BLaER1 (cell line): ENCODE measurements at regions not wholly inside any gene's neighbourhood (a gene's known extent, or its start where the extent isn't known, plus 50 kb on each side); places are given as distances from the start of the nearest gene placed in this dataset.

Experiments used
- H3K27ac ChIP-seq: shearing (Covaris generic); formaldehyde crosslinking; 2 replicates; pipeline ENCODE4 v1.8.1; 2022
- H3K27me3 ChIP-seq: shearing (Covaris generic); formaldehyde crosslinking; 2 replicates; pipeline ENCODE4 v1.8.1; 2022
- H3K36me3 ChIP-seq: shearing (Covaris generic); formaldehyde crosslinking; 2 replicates; pipeline ENCODE4 v1.8.1; 2022
- H3K4me1 ChIP-seq: shearing (Covaris generic); formaldehyde crosslinking; 2 replicates; pipeline ENCODE4 v1.8.1; 2022
- H3K4me2 ChIP-seq: shearing (Covaris generic); formaldehyde crosslinking; 2 replicates; pipeline ENCODE4 v1.8.1; 2022
- H3K4me3 ChIP-seq: shearing (Covaris generic); formaldehyde crosslinking; 2 replicates; pipeline ENCODE4 v1.8.1; 2022
- H3K9ac ChIP-seq: shearing (Covaris generic); formaldehyde crosslinking; 2 replicates; pipeline ENCODE4 v1.8.1; 2022
- H3K9me3 ChIP-seq: shearing (Covaris generic); formaldehyde crosslinking; 2 replicates; pipeline ENCODE4 v1.8.1; 2022
- H4K20me1 ChIP-seq: shearing (Covaris generic); formaldehyde crosslinking; 2 replicates; pipeline ENCODE4 v1.8.1; 2022
- Cebpa-rat ChIP-seq: shearing (Covaris generic); IDR thresholded peaks from 2 replicates; pipeline ENCODE4 v1.8.1; 2022

DNA sequence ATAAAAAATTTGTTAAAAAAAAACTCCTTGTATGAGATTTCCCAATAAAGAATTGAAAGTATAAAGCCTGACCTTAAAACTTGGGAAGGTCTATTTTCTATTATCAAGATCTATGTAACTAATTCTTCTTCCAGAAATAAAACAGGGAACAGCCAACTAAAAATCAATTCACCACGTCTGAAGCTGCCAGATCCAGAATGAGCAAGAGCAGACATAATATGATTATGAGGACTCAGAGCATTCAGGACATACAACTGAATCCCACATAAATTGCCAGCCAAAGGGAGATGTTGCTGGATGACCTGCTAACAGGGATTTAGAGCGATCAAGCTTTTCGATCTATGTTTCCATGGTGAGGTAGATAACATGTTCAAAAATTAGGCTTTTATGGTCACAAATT is 1151.3 kb upstream of the CADM2 start:
- Histone ChIP-seq H3K4me2 (no peak overlapping the region), H4K20me1 (no peaks in the 10 kb centered on the region), H3K9ac (no peak overlapping the region), H3K27me3 (no peaks in the 10 kb centered on the region), H3K27ac (no peak overlapping the region), H3K36me3 (no peaks in the 10 kb centered on the region), H3K4me3 (no peak overlapping the region), H3K4me1 (no peaks in the 10 kb centered on the region), H3K9me3 (no peaks in the 10 kb centered on the region)
- no peak for TF ChIP-seq Cebpa-rat

DNA sequence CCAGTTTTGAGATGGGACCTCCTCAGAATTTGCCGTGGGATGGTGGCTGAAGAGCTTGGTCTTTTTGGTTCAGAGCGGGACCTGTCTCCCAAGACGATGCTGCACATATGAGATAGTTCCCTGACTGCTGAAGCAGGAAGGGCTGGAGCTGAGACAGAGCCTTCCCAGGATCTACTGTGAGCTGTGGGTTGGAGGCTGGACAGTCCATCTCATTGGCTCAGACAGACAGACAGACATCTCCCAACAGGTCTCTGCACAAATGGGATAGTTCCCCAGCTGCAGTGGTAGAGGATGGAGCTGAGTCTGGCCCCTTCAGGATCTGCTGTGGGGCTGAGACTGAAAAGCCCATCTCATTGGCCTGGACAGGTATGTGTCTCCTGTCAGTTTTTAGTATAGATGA is 1145.6 kb upstream of the CADM2 start:
- Histone ChIP-seq H3K9ac (no peak overlapping the region), H3K4me2 (no peak overlapping the region), H4K20me1 (no peaks in the 10 kb centered on the region), H3K27ac (no peak overlapping the region), H3K9me3 (no peaks in the 10 kb centered on the region), H3K4me1 (no peaks in the 10 kb centered on the region), H3K27me3 (no peaks in the 10 kb centered on the region), H3K4me3 (no peak overlapping the region), H3K36me3 (no peaks in the 10 kb centered on the region)
- TF ChIP-seq Cebpa-rat: no peak

DNA sequence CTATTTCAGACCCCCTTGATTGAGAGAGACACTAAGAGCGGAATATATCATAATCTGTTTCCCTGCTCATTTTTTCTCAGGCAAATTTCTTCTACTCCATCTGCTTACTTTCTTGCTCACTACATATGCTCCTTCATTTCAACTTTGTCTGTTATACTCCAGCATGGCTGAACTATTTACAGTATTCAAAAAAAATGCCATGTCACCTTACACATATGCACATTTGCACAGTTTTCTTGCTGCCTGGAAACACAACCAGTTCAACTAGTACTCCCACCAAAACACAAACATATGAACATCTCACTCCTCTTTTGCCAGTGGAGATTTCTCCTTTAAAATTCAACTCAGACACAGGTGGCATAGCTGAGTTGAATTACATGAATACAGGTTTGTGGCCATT is 1142.1 kb upstream of the CADM2 start:
- Histone ChIP-seq H3K36me3 (no peaks in the 10 kb centered on the region), H3K27me3 (no peaks in the 10 kb centered on the region), H3K9me3 (no peaks in the 10 kb centered on the region), H3K4me3 (no peak overlapping the region), H3K9ac (no peak overlapping the region), H3K4me1 (no peaks in the 10 kb centered on the region), H4K20me1 (no peaks in the 10 kb centered on the region), H3K4me2 (no peak overlapping the region), H3K27ac (no peak overlapping the region)
- TF ChIP-seq Cebpa-rat: no peak

DNA sequence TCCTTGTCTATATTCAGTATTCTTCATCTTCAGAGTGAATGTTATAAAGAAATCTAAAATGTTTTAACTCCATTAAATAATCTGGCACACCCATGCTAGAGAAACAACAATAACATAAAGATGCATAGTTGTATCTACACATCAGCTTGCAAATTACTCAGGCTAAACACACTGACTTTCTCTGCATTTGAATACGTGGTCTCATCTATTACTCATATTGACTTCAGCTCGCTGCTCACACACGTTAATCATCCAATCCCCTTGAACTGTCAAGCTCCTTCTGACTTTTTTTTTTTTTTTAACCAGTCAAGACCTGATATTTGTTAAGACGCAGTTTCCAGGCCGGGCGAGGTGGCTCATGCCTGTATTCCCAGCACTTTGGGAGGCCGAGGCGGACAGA is 1137.3 kb upstream of the CADM2 start:
- no peak for TF ChIP-seq Cebpa-rat
- Histone ChIP-seq H3K27me3 (no peaks in the 10 kb centered on the region), H3K27ac (no peak overlapping the region)

DNA sequence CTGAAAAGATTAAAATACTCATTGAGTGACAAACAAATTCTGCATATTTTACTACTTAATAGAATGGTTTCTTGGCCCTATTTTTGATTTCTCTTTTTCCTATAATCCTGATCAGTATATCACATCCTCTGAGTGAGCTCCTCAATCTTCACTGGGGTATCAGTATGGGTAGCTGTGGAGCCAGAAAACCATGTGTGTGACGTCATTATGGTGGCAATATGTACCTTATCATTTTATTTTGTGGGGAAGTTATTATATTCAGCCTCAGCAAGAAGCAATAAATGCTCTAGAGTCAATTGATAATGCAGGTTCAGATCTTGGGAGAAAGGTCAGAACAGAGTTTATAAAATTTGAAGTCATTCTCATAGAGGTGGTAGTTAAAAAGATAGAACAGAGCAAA is 1135.7 kb upstream of the CADM2 start:
- Histone ChIP-seq H3K4me2 (no peak overlapping the region), H3K27ac (no peak overlapping the region), H3K36me3 (no peaks in the 10 kb centered on the region), H3K4me1 (no peaks in the 10 kb centered on the region), H3K9me3 (no peaks in the 10 kb centered on the region), H3K9ac (no peak overlapping the region), H3K27me3 (no peaks in the 10 kb centered on the region), H3K4me3 (no peak overlapping the region), H4K20me1 (no peaks in the 10 kb centered on the region)
- no peak for TF ChIP-seq Cebpa-rat

More for the DNA sequence above, 1137.3 kb upstream of the CADM2 start:
- no peaks in the 10 kb centered on the region for H4K20me1 ChIP-seq
- H3K9ac ChIP-seq: no peak overlapping the region
- no peak overlapping the region for H3K4me2 ChIP-seq
- H3K9me3 ChIP-seq: no peaks in the 10 kb centered on the region
- no peaks in the 10 kb centered on the region for H3K36me3 ChIP-seq
- H3K4me1 ChIP-seq: no peaks in the 10 kb centered on the region
- no peak overlapping the region for H3K4me3 ChIP-seq

DNA sequence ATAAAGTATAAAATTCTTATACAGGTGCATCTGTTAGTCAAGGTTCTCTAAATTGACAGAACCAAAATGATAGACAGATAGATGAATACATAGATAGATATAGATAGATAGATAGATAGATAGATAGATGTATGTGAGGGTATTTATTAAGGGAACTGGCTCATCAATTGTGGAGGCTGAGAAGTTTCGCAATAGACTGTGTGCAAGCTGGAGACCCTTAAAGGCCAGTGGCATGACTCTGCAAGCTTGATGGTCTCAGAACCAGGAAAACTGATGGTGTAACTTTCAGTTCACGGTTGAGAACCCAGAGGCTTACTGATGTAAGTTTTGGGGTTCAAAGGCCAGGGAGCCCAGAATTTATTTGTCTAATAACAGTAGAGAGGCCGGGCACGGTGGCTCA is 1123.7 kb upstream of the CADM2 start:
- H3K27me3 ChIP-seq: no peaks in the 10 kb centered on the region
- no peaks in the 10 kb centered on the region for H3K4me1 ChIP-seq
- peak; percentile 68; the same call in 1 of the 2 replicates for TF ChIP-seq Cebpa-rat
- no peak overlapping the region for H3K27ac ChIP-seq
- 0 out of 2 replicates have a peak, but pooled peaks cover 6% of the 10 kb centered on the region for H3K9me3 ChIP-seq
- no peak overlapping the region for H3K4me2 ChIP-seq
- H3K36me3 ChIP-seq: no peaks in the 10 kb centered on the region
- H4K20me1 ChIP-seq: no peaks in the 10 kb centered on the region
- H3K4me3 ChIP-seq: no peak overlapping the region
- H3K9ac ChIP-seq: no peak overlapping the region

DNA sequence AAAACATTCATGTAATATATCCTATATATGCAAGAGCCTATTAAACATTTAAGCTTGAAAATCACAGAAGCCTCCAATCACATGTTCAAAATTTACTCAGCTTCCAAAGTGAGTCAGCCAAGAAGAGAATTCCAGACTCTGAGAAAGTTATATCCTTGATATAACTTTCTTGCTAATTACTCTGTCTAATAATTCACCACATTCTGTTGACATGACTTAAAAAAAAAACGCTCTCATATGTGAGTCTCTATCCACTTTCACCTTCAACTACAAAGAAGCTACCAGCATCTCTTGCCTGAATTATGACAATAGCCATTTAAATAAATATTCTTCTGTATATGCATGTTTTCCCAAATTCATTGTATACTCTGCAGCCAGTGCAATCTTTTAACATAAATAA is 1116.3 kb upstream of the CADM2 start:
- Histone ChIP-seq H3K4me3 (no peak overlapping the region), H4K20me1 (no peaks in the 10 kb centered on the region), H3K27ac (no peak overlapping the region), H3K4me2 (no peak overlapping the region), H3K9ac (no peak overlapping the region), H3K9me3 (0 out of 2 replicates have a peak, but pooled peaks cover 6% of the 10 kb centered on the region), H3K4me1 (no peaks in the 10 kb centered on the region), H3K36me3 (no peaks in the 10 kb centered on the region), H3K27me3 (no peaks in the 10 kb centered on the region)
- no peak for TF ChIP-seq Cebpa-rat

DNA sequence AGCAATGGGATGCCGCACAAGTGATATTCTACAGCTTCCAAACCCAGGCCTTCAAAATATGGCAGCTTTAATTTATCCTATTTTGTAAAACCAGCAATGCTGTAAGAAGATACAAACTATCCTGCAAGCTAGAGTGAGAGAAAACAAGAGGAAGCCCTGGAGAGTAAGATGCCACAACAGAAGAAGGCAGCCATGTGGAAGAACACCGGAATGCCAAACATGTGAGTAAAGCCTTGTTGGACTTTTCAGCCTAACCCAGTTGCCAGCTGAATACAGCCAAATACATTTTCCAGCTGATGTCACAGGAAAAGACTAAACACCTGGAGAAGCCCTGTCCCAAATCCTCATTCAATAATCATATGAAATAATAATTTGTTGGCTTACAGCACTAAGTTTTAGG is 1115.1 kb upstream of the CADM2 start:
- Histone ChIP-seq H3K4me1 (no peaks in the 10 kb centered on the region), H3K4me2 (no peak overlapping the region), H3K27ac (no peak overlapping the region), H3K27me3 (no peaks in the 10 kb centered on the region), H3K9me3 (no peaks in the 10 kb centered on the region), H3K36me3 (no peaks in the 10 kb centered on the region), H3K4me3 (no peak overlapping the region), H4K20me1 (no peaks in the 10 kb centered on the region), H3K9ac (no peak overlapping the region)
- no peak for TF ChIP-seq Cebpa-rat

DNA sequence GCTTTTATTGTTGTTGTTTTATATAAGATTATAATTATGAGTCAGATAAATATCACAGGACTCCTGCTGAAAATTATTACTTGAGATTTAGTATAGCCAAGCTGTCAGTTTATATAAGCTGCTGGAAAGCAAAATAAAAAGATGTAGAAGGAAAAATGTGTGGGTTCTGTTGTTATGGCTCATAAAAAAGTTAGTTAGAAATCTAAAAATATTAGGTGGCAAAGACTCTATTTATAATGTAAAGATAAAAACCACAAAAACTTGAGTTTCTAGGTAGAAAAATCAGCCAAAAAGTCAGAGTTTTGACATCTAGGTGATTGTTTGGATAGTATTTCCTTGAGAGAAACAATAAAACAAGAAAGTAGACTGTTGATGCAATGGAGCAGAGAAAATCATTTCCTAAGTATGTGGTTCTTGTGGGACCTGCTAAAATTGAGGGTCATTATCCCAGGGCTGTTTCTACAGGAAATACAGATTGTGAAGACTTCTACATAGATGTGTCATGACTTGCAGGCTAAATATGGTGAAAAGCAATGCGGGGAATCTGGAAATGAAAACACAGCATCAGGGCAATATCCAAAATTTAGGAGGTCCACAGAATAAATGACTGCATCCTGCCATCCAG is 1109.6 kb upstream of the CADM2 start:
- TF ChIP-seq Cebpa-rat: no peak
- no peaks in the 10 kb centered on the region for H3K9me3 ChIP-seq
- H4K20me1 ChIP-seq: no peaks in the 10 kb centered on the region
- H3K9ac ChIP-seq: no peak overlapping the region
- peaks cover 9% of the 10 kb centered on the region for H3K4me1 ChIP-seq
- 0 out of 2 replicates have a peak overlapping the region, but pooled peaks have one; percentile 4 for H3K27ac ChIP-seq
- H3K36me3 ChIP-seq: no peaks in the 10 kb centered on the region
- no peak overlapping the region for H3K4me3 ChIP-seq
- H3K27me3 ChIP-seq: no peaks in the 10 kb centered on the region
- H3K4me2 ChIP-seq: peak overlapping the region; percentile 34; the same call in 1 of the 2 replicates

DNA sequence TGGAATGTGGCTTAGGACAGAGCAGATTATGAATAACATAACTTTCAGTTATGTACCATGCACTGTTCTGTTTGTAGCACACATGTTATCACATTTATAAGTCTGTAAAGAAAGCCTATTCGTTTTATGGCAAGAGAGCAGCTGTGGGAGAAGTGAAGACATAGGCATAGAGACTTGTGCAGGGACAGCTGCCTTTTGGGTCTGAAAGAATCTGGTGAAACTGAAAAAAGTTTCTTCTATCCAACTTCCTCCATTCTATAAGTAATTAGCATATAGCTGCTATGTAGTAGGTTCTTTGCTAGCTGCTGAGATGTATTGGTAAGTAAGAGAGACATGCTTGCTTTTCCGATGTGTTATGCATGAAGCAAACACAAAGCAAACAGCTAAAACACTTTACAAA is 1095.4 kb upstream of the CADM2 start:
- H3K9me3 ChIP-seq: no peaks in the 10 kb centered on the region
- no peak for TF ChIP-seq Cebpa-rat
- no peak overlapping the region for H3K4me3 ChIP-seq
- H4K20me1 ChIP-seq: no peaks in the 10 kb centered on the region
- H3K36me3 ChIP-seq: no peaks in the 10 kb centered on the region
- H3K4me1 ChIP-seq: no peaks in the 10 kb centered on the region
- no peaks in the 10 kb centered on the region for H3K27me3 ChIP-seq
- no peak overlapping the region for H3K9ac ChIP-seq
- no peak overlapping the region for H3K4me2 ChIP-seq
- H3K27ac ChIP-seq: no peak overlapping the region
